GM18519 (cell line): ENCODE measurements at regions not wholly inside any gene's neighbourhood (a gene's known extent, or its start where the extent isn't known, plus 50 kb on each side); places are given as distances from the start of the nearest gene placed in this dataset.
"Not testable (repeated sequence)": the region's sequence is repeated elsewhere in the genome, so short reads cannot be mapped to it uniquely, and the experiment has no call there.

Experiments used
- ATAC-seq: cut with Tn5 transposase; IDR thresholded peaks from one replicate; pipeline ENCODE4 v1.9.1; 2021; ENCODE audit warnings: mild to moderate bottlenecking, moderate library complexity; ENCODE audit not compliant: unreplicated experiment, low FRiP score

DNA sequence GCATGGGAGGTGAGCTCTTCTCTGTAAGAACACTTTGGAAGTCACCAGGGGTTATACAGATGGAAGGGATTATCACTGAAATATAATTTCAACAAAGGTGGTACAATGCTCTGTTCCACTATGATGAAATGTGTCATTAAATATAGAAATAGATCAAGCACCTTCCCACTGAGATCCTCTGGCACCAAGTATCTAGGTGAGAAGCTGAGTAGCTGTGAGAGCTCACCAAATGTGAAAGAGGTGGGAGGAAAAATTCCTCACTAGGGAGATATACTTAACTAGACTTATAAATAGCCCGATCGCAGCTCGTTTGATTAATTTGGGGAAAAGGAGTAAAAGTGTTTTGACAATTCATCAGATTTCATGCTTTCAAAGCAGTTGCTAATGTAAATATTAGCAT, 247.6 kb downstream of the SMAD2 start:
- ATAC-seq = no peak

- peak; percentile 75 for ATAC-seq
These were observed 250.0 kb downstream of the SMAD2 start for GRCh38 chr18:47680488-47680887.

DNA sequence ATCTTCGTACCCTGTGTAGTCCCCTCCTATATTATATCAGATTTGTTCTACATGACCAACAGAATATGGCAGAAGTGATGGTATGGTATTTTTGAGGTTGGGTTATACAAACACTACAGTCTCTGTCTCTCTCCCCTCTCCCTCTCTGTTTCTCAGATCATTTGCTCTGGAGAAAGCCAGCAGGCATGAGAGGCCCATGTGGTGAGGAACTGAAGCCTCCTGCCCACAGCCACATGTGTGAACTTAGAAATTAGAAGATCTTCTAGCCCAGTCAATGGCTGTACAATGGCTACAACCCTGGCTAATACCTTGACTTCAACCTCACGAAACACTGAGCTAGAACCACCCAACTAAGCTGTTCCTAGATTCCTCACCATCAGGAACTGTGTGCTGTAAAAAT, 250.6 kb downstream of the SMAD2 start:
- no peak for ATAC-seq

- no peak for ATAC-seq
These were observed 252.5 kb downstream of the SMAD2 start for GRCh38 chr18:47677952-47678351.

DNA sequence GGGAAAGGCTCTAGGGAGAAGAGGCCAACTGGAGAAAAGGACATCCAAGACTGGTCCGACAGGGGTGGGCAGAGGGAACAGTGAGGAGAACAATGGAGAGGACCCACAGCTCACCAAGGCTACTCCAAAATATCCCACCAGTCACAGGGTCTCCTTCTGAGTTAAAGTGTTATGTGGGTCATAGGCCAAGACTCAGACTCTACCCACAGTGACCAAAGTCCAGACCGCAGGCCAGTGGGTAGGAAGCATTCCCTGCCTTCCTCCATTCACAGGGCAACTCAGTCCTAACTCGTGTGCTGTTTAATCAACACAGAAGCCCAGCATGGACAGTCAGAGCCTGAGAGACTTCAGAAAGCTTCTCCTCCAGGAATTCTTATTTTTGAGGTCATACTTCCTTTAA, 260.6 kb downstream of the SMAD2 start:
- no peak for ATAC-seq

GRCh38 chr18:47658498-47658897, 272.0 kb downstream of the SMAD2 start:
- ATAC-seq = no peak

DNA sequence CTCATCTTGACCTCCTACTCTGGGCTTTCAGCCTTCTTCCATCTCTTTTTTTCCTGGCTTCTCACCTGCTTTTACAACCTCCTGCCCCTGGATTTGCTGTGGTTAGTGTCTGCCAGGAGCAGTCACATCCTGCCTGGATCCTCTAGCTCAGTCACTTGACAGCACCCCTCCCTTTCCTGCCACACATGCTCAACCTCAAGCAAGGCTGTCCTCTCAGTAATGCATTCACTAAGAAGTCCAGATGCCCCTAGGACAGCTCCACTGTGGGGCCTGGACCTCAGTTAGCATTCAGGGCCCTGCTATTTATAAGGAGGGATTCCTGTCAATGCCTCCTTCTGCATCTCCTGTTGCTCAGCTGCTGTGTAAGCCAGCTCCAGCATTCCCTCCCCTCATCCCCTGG, 275.5 kb downstream of the SMAD2 start:
- ATAC-seq = no peak

DNA sequence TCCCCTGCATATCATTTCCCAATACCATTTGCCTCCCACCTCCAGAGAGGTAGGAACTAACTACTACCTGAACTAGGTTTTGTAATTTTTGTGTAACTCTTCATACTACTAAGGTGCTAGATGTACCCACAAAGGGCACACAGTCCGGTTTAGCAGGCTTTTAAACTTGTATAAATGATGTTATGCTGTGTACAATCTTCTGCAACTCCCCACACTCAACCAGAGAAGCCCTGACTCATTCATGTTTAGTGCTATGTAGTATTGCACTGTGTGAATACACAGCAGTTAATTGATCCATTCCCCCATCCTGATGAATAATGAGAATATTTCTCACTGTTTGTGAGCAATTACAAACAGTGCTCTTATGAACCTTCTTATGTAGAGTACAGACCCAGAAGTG, 285.6 kb downstream of the SMAD2 start:
- no peak for ATAC-seq

DNA sequence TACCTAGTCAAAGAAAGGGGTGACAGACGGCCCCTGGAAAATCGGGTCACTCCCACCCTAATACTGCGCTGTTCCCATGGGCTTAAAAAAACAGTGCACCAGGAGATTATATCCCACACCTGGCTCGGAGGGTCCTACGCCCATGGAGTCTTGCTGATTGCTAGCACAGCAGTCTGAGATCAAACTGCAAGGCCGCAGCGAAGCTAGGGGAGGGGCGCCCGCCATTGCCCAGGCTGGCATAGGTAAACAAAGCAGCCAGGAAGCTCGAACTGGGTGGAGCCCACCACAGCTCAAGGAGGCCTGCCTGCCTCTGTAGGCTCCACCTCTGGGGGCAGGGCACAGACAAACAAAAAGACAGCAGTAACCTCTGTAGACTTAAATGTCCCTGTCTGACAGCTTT, 292.9 kb downstream of the SMAD2 start:
- ATAC-seq = not testable (repeated sequence)

GRCh38 chr18:47635416-47635815, 295.0 kb downstream of the SMAD2 start:
- ATAC-seq = no peak

DNA sequence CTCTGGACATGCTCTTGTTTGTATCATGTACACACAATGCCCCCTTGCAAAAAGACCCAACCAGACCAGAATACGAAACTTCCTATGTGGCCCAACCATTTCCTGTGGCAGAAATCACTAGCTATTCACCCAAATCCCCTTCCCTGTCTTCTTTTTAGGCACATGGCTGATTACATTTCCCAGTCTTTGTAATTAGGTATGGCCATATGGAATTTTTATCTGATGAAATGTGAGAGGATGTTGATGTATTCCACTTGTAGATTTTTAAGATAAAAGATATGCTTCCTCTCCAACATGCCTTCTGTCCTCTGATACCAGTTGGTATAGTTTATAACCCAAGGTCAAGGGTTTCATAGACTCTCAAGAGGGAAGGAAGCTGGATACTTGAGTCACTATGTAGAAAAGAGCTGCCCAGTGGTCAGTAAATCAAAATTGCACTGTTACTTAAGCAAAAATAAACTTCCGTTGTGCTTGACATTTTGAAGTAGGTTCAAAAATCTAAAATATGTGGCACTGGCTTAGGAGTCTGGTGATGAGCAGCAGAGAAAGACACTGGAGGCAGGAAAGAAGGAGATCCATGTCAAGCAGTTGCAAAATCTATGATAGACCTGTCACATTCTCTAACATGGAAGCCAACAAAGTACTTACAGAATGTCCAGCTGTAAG, 297.4 kb downstream of the SMAD2 start:
- ATAC-seq = no peak

GRCh38 chr18:47628893-47629292, 301.6 kb downstream of the SMAD2 start:
- ATAC-seq = no peak

- ATAC-seq = no peak
These were observed 302.1 kb downstream of the SMAD2 start for GRCh38 chr18:47628240-47628781.

DNA sequence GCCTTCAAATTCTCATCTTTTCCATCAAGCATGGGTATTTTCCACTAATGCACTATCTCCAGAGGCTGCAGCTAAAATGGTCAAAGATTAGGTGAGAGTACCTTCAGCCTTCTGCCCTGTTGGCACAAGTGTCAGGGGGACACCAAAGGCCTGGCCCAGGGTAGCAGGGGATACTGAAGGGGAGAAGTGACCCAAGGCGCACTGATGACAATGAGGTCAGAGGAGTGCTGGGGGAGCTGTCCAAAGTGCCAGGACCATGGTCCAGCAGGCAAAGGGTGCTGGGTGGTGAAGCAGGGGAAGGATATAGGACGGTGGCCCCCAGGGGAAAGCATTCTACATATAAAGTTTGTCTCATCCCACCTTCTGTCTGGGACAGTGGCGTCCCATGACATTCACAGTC, 303.4 kb downstream of the SMAD2 start:
- no peak for ATAC-seq

GRCh38 chr18:47619771-47620448, 310.5 kb downstream of the SMAD2 start:
- ATAC-seq = no peak

DNA sequence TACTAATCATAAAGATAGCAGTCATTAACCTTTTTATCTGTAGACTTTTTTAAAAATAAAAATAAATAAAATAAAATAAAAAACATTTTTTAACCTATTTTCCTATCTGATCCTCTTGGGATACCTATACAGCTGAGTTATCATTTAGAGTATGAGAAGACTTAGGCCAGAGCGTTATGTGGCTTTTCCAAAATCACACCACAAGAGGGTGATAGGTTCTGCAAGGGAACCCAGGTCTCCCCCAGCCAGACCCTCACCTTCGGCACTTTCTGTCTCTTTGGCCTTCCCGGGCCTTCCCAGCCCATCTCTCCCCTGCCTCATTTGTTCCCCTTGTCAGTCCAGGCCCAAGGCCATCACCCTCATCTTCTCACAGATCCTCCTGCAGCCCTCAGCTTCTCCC, 311.7 kb downstream of the SMAD2 start:
- no peak for ATAC-seq

DNA sequence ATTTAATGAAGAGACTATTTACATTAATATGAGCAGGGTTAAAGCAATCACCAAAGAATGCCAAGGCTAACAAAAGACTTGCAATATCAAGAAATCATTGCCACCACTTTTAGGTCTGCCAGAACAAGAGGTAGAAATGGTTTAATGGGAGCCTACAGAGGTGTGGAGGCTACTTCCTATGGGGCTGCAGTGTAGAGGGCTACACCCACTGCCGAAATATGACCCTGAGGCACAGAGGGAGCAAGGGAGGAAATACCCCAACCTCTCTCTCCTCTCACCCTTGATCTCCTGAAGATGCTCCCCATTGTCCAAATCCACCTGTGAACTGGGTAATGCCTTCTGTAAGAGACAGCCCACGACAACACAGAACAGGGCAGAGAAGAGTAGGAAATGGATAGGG, 315.4 kb downstream of the SMAD2 start:
- ATAC-seq = no peak

DNA sequence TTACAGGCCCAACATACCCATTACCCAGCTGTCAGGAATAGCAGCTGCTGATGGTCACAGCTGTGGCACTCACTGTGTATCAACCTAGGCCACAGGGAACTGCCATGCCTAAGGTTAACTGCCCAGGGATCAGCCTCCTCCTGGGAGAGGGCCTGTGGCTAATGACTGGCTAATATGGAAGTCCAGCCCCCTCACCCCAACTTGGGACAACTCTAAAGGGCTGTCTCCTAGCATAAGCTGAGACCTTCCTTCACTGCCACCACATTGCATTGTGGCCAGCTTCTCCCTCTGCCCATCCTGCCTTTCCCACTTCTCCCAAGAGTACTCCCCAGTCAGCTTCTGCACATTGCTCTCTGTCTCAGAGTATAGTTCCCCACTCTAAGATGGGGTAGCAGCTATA, 316.5 kb downstream of the SMAD2 start:
- ATAC-seq = no peak

- ATAC-seq = no peak
These were observed 318.8 kb downstream of the SMAD2 start for GRCh38 chr18:47611649-47612048.

GRCh38 chr18:47606526-47606925, 323.9 kb downstream of the SMAD2 start:
- no peak for ATAC-seq

DNA sequence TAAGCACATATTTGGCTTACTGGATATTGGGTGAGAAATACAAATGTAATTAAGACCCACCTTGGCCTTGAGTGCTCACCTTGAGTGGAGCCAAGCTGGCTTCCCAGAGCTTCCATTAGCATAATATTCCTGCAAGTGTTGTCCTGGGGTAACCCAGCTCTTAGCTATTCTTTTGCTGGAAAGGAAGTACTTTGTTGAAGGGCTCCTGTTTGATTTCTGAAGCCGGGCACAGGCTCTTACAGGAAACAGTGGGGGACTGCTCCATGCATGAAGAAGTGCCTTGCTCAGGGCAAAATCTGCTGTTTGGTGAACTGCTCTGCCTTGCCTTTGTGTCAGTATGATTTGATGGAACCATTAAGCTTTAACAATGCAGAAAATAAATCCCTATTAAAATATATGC, 325.4 kb downstream of the SMAD2 start:
- ATAC-seq = no peak

GRCh38 chr18:47604021-47604420, 326.4 kb downstream of the SMAD2 start:
- no peak for ATAC-seq
